HepG2 (cell line): ENCODE measurements at regions not wholly inside any gene's neighbourhood (a gene's known extent, or its start where the extent isn't known, plus 50 kb on each side); places are given as distances from the start of the nearest gene placed in this dataset.

ENCODE experiments used
- ATAC-seq: fragments of 200-7000 bp; cut with Tn5 transposase; 3 replicates; pipeline ENCODE4 v1.9.1; 2020; ENCODE audit warnings: mild to moderate bottlenecking, moderate library complexity
- BruUV-seq: library from RNA; stranded (reverse); fragments of 400-500 nt; replicated peaks from 2 replicates; lab custom pipeline; 2021; lab: Mats Ljungman, UMichigan
- CTCF ChIA-PET: fragments of 300-600 bp; formaldehyde crosslinking; extraction: SDS; loops from one replicate; lab custom pipeline; 2021; ENCODE audit warnings: low total read pairs, inconsistent platforms, low intra/inter-chr PET ratio; lab: Yijun Ruan, JAX
- POLR2A ChIA-PET: fragments of 350-600 bp; sonication (Branson Sonifier 250); formaldehyde crosslinking; loops from one replicate; lab custom pipeline; 2020; ENCODE audit warnings: antibody characterized with exemption, inconsistent platforms; lab: Yijun Ruan, JAX
- DNase-seq: peaks from one replicate; pipeline ENCODE4 v3.0.0-alpha.2; 2015; ENCODE audit warnings: low spot score
- FAIRE-seq: peaks from 3 replicates; lab custom pipeline; 2011; peaks lifted over from hg19 to GRCh38; lab: Jason Lieb, UNC
- H2AFZ ChIP-seq: one replicate; pipeline ENCODE4 v1.6.1; 2011; ENCODE audit warnings: low read length, inconsistent platforms
- H3K27ac ChIP-seq: fragments of 300-600 bp; 3 replicates; pipeline ENCODE4 v1.8.0; 2011; ENCODE audit warnings: mixed run types, mild to moderate bottlenecking, mixed read lengths, low read length, inconsistent platforms; ENCODE audit not compliant: insufficient read depth; ENCODE audit errors: extremely low read length
- H3K27me3 ChIP-seq, 2 experiments: fragments of 200-600 bp in 1 of 2; 2 replicates in 1 of 2; 3 replicates in 1 of 2; pipeline versions ENCODE4 v1.6.0 to v1.8.0; 2011; ENCODE audit warnings: low read length in 2 of 2, mild to moderate bottlenecking in 2 of 2, moderate library complexity in 2 of 2, inconsistent platforms in 1 of 2; ENCODE audit not compliant: insufficient read depth in 2 of 2, control insufficient read depth in 1 of 2
- H3K36me3 ChIP-seq, 2 experiments: fragments of 200-600 bp in 1 of 2; replicated peaks in 1 of 2; 2 replicates in 1 of 2; 3 replicates in 1 of 2; pipeline versions ENCODE4 v1.5.1 to v1.8.0; 2011; ENCODE audit warnings: low read length in 2 of 2, inconsistent platforms in 1 of 2; ENCODE audit not compliant: insufficient read depth in 2 of 2, control insufficient read depth in 1 of 2
- H3K4me1 ChIP-seq: 2 replicates; pipeline ENCODE4 v1.5.1; 2012; ENCODE audit warnings: low read length, inconsistent platforms; ENCODE audit not compliant: insufficient read depth
- H3K4me2 ChIP-seq: 2 replicates; pipeline ENCODE4 v1.6.0; 2011; ENCODE audit warnings: low read depth, low read length, inconsistent platforms
- H3K4me3 ChIP-seq, 3 experiments: fragments of 200-600 bp in 1 of 3; sonication (generic), shearing (Covaris generic) in 1 of 3; replicated peaks in 1 of 3; 2 replicates each; pipeline ENCODE4 v1.5.1; 2011 to 2016; ENCODE audit warnings: low read length in 3 of 3, inconsistent platforms in 2 of 3, low read depth in 2 of 3, mild to moderate bottlenecking in 2 of 3, control low read depth in 1 of 3, mixed read lengths in 1 of 3; ENCODE audit not compliant: insufficient read depth in 1 of 3
- H3K79me2 ChIP-seq: one replicate; pipeline ENCODE4 v1.6.1; 2011; ENCODE audit warnings: low read length, inconsistent platforms; ENCODE audit not compliant: insufficient read depth
- H3K9ac ChIP-seq: 2 replicates; pipeline ENCODE4 v1.6.0; 2011; ENCODE audit warnings: mild to moderate bottlenecking, low read depth, low read length, inconsistent platforms; ENCODE audit not compliant: insufficient read depth
- H3K9me3 ChIP-seq: 2 replicates; pipeline ENCODE4 v1.5.1; 2012; ENCODE audit warnings: mild to moderate bottlenecking, low read length
- H4K20me1 ChIP-seq: 2 replicates; pipeline ENCODE4 v1.6.0; 2011; ENCODE audit warnings: inconsistent platforms, mild to moderate bottlenecking, low read length, moderate library complexity; ENCODE audit not compliant: insufficient read depth
- CHD4 ChIP-seq: fragments of 200-600 bp; sonication (generic); IDR thresholded peaks from 2 replicates; pipeline ENCODE4 v1.7.0; 2017; ENCODE audit warnings: mild to moderate bottlenecking, low read length, borderline replicate concordance
- FOXC1 ChIP-seq: sonication (generic); formaldehyde crosslinking; IDR thresholded peaks from 2 replicates; pipeline ENCODE4 v1.8.0; 2022; ENCODE audit warnings: mild to moderate bottlenecking, missing genetic modification reagents, borderline replicate concordance
- HNRNPK ChIP-seq: fragments of 200-400 bp; formaldehyde crosslinking; IDR thresholded peaks from 2 replicates; pipeline ENCODE4 v1.6.1; 2018; ENCODE audit warnings: low read length, low read depth, moderate library complexity, mild to moderate bottlenecking; ENCODE audit not compliant: poor library complexity, severe bottlenecking
- KLF13 ChIP-seq: sonication (generic); formaldehyde crosslinking; IDR thresholded peaks from 2 replicates; pipeline ENCODE4 v1.4.0; 2020; ENCODE audit warnings: mild to moderate bottlenecking, missing genetic modification reagents
- LBX2 ChIP-seq: sonication (generic); formaldehyde crosslinking; IDR thresholded peaks from 2 replicates; pipeline ENCODE4 v1.5.0; 2020; ENCODE audit warnings: missing genetic modification reagents, mild to moderate bottlenecking, borderline replicate concordance
- PAWR ChIP-seq: sonication (generic); formaldehyde crosslinking; IDR thresholded peaks from 2 replicates; pipeline ENCODE4 v1.4.0; 2020; ENCODE audit warnings: missing genetic modification reagents, mild to moderate bottlenecking, borderline replicate concordance
- PCBP2 ChIP-seq: fragments of 200-400 bp; formaldehyde crosslinking; optimal IDR thresholded peaks from 2 replicates; pipeline ENCODE3; 2018; ENCODE audit warnings: low read length, low read depth; ENCODE audit not compliant: poor library complexity, severe bottlenecking
- PITX1 ChIP-seq: sonication (generic); formaldehyde crosslinking; IDR thresholded peaks from 2 replicates; pipeline ENCODE4 v1.5.1; 2020; ENCODE audit warnings: mild to moderate bottlenecking, missing genetic modification reagents
- TFDP2 ChIP-seq: sonication (generic); formaldehyde crosslinking; IDR thresholded peaks from 2 replicates; pipeline ENCODE4 v1.4.0; 2020; ENCODE audit warnings: missing genetic modification reagents
- ZFAT ChIP-seq: sonication (generic); formaldehyde crosslinking; conservative IDR thresholded peaks from 2 replicates; pipeline ENCODE4 v1.8.1; 2023; ENCODE audit warnings: missing genetic modification reagents, inconsistent platforms
- ZNF225 ChIP-seq: sonication (generic); formaldehyde crosslinking; IDR thresholded peaks from 2 replicates; pipeline ENCODE4 v1.4.0; 2020; ENCODE audit warnings: mild to moderate bottlenecking, missing genetic modification reagents
- ZNF512 ChIP-seq: sonication (generic); formaldehyde crosslinking; IDR thresholded peaks from 2 replicates; pipeline ENCODE4 v1.4.0; 2020; ENCODE audit warnings: mild to moderate bottlenecking, missing genetic modification reagents
- ZNF670 ChIP-seq: sonication (generic); formaldehyde crosslinking; IDR thresholded peaks from 2 replicates; pipeline ENCODE4 v1.8.0; 2022; ENCODE audit warnings: mild to moderate bottlenecking, missing genetic modification reagents, borderline replicate concordance
- ZNF768 ChIP-seq: sonication (generic); formaldehyde crosslinking; IDR thresholded peaks from 2 replicates; pipeline ENCODE4 v1.4.0; 2020; ENCODE audit warnings: missing genetic modification reagents
- WGBS: methylation state at CpG from one replicate; pipeline ENCODE4 v1.1.6; 2017; ENCODE audit warnings: low lambda C conversion rate; 5-methylcytosine and 5-hydroxymethylcytosine counted together
- in situ Hi-C: cut with HindIII; loops from 2 replicates; pipeline ENCODE4 v1.10.0; 2017; ENCODE audit warnings: low pct_unique_long_range_greater_than_20kb; ENCODE audit not compliant: extremely low pct_ligation_motif_present
- intact Hi-C: fragments of 100-400 bp; cut with micrococcal nuclease; formaldehyde crosslinking; loops from one replicate; pipeline ENCODE4 v1.10.0; 2022; ENCODE audit not compliant: unreplicated experiment

- no peaks in the 10 kb centered on the region for H3K79me2 ChIP-seq
- in situ Hi-C loops: no loop called here
- H4K20me1 ChIP-seq: no peaks in the 10 kb centered on the region
- no peak overlapping the region for H3K4me3 ChIP-seq
- peaks cover 6 to 50% of the 10 kb centered on the region in 2 experiments for H3K27me3 ChIP-seq
- peaks cover 37% of the 10 kb centered on the region for H3K4me1 ChIP-seq
- H3K4me2 ChIP-seq: no peak overlapping the region
- no peaks in the 10 kb centered on the region for H3K36me3 ChIP-seq
- intact Hi-C loops: no loop called here
- ChIA-PET CTCF (no interaction called here), POLR2A (interaction anchor here (0.9 kb wide), 1 partner anchor 102 kb away, joined by 3 read pairs; no protein-coding TSS in a partner anchor)
- FAIRE-seq: peak; percentile 4
- H3K9me3 ChIP-seq: no peaks in the 10 kb centered on the region
- TF ChIP-seq KLF13 (CRISPR knock-in tag) (no peak), PAWR (CRISPR knock-in tag) (no peak), ZNF225 (CRISPR knock-in tag) (no peak), ZNF670 (CRISPR knock-in tag) (no peak), FOXC1 (CRISPR knock-in tag) (no peak), PCBP2 (peak; percentile 24), TFDP2 (no peak), CHD4 (no peak), ZNF512 (peak; percentile 75; the same call in 1 of the 2 replicates), ZFAT (no peak), LBX2 (CRISPR knock-in tag) (no peak), HNRNPK (peak; percentile 70), ZNF768 (no peak), PITX1 (CRISPR knock-in tag) (no peak)
- no peak overlapping the region for H3K9ac ChIP-seq
- no peak overlapping the region for H3K27ac ChIP-seq
- ATAC-seq: no peak
- no peak for DNase-seq
- no peak overlapping the region for H2AFZ ChIP-seq
- BruUV-seq: no TSS peak
- 5% methylated on average over 2 of the region's 2 CpGs for WGBS
Observed at GRCh38 chr6:41466437-41466990, 79.7 kb upstream of the FOXP4 start.
